GM21367 (cell line): ENCODE measurements at regions not wholly inside any gene's neighbourhood (a gene's known extent, or its start where the extent isn't known, plus 50 kb on each side); places are given as distances from the start of the nearest gene placed in this dataset.

ENCODE experiments used
- ATAC-seq: cut with Tn5 transposase; IDR thresholded peaks from one replicate; pipeline ENCODE4 v1.9.1; 2021; ENCODE audit not compliant: unreplicated experiment

DNA sequence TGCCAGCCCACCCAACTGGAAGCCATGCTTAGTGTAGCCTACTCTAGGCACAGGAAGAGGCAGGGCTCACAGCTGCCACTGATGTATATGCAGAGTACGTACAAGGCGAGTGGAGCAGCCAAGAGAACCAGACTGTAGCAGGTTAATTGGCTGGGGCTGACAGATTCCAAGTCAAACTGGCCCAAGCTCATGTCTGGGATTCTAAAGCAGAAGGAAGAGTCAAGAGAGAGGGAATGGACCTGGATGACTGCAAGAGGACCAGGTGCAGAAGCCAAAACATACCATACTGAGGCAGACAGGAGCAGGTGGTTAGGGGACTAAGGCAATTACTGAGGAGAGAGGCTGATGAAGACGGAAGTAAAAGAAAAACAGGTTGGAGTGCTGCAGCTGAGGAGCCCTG is 51.3 kb upstream of the LRRN2 start:
- no peak for ATAC-seq

GRCh38 chr1:204738506-204738905 is 53.0 kb upstream of the LRRN2 start:
- no peak for ATAC-seq

- ATAC-seq = no peak
These were observed 54.8 kb upstream of the LRRN2 start for GRCh38 chr1:204740354-204740753.

GRCh38 chr1:204741440-204741839 is 55.9 kb upstream of the LRRN2 start:
- ATAC-seq = no peak

DNA sequence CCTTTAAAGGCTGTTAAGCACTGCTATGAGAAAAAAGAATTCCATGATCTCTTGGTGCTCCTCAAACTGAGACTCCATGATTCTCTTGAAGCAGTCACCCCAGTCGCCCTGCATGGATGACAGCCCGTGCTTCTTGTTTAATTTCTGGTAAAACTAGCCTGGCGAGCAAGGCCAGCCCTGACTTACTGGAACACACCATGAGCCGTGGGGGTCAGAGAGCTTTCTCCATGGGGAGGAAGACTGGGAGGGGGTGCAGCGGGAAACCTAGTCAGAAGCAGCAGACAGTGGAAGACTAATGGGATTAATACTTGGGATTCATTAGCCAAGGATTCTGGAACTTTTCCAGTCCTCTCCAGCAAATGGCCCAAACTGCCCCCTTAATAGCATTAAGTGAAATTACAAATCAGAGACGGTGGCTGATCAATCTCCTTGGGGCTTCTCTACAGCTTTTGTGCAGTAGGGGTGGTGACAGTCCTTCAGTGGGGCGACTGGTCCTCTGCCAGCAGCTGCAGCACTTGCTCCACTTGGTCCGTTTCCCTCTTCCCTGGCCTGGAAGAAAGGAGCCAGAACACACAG is 57.2 kb upstream of the LRRN2 start:
- no peak for ATAC-seq

GRCh38 chr1:204744107-204744779 is 58.7 kb upstream of the LRRN2 start:
- ATAC-seq = no peak

DNA sequence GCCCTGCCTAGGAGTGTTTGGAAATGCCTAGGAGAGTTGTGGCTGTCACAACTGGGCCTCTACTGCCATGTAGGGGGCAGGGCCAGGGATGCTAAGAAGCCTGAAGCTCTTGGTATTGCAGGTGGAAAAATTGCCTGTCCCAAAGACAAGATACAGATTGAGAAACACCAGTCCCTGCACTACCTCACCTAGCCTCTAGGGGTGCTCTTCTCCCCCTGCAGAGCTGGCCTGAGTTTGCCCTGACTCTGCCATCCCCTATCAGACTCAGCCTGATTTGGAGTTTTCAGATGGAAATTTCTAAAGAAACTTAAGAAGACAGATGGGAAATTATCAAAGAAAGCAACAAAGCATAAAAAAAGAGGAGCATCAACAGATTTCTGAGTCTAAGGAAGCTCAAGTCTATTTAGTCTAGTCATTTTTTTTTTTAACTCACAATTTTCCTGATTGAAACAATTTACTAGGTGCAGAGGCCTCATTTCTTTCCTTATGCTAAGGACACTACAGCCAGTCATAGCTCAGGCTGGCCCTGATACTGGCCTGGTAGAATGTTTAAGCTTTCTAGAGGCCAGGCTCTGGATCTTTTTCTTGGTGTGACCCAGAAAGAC is 61.4 kb upstream of the LRRN2 start:
- no peak for ATAC-seq

DNA sequence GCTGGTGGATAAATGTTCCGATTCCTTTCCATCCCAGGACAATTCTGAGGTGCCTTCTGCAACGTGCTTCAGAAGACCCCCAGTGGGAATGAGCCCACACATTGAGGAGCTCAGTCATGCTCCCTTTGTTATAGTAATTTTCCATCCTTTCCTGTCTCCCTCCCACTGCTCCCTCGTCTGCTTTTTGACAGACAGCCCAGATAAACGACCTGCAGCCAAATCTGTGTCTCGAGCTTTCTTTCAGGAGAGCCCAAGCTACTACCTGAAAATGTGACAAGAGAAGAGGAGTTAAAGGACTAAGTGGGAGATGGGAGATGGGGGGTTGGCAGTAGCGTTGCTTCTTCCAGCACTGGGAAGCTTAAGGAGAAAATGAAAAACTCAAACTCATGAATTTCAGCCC is 65.9 kb upstream of the LRRN2 start:
- no peak for ATAC-seq

DNA sequence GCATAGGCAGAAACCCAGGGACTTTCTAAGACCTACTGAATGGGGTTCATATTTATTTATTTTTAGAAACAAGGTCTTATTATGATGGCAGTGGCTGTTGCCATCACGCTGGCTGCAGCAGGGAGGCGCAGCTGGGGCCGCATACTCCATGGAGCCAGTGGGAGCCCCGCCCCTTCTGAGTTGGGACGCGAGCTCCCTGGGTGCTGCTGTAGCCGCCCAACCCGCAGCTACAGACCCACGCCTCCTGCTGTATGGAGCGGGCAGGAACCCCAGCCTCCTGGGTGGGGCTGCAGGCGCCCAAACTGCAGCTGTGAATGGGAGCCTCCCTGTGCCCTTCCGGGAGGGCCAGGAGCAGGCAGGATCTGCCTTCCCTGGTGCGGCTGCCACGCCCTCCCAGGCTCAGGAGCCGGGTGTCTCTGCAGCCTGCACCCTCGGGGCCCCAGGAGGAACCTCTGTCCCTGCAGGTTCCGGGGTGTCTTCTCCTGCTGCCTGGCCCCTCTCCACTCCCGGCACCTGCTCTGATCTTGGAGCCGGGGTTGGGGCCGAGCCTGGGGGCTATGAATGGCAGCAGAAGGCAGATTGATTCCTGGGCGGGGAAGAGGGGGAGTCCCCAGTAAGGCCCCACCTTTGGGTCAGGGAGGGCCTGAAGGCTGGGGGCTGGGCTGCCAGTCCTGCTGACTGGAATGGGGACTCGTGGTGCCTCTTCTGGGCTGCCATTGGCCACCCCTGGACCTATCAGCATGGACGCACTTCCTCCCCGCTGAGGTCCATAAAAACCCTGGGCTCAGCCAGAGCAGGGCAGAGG is 66.5 kb upstream of the LRRN2 start:
- ATAC-seq = no peak

- no peak for ATAC-seq
These were observed 67.1 kb upstream of the LRRN2 start for GRCh38 chr1:204752688-204753040.

DNA sequence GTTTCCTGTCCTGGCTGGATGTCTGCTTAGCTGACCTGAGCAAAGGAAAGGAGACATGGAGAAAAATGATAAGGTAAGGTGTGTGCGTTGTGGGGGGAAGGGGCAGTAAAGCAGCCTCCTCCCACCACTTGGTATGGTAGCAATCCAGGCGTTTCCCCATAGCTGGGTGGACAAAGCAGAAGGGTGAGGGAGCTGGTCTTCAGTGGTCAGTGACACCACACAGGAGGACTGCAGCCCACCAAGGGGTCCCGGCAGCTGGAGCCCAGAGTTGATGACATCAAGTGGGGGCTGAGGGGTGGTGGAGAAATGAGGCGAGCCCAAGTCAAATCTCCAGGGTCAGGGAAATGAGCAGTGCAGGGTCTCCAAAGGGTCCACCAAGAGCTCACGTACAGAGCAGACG is 69.3 kb upstream of the LRRN2 start:
- ATAC-seq = no peak

GRCh38 chr1:204756349-204756748 is 70.8 kb upstream of the LRRN2 start:
- ATAC-seq = no peak

- ATAC-seq = no peak
These were observed 71.3 kb upstream of the LRRN2 start for GRCh38 chr1:204756811-204757210.

DNA sequence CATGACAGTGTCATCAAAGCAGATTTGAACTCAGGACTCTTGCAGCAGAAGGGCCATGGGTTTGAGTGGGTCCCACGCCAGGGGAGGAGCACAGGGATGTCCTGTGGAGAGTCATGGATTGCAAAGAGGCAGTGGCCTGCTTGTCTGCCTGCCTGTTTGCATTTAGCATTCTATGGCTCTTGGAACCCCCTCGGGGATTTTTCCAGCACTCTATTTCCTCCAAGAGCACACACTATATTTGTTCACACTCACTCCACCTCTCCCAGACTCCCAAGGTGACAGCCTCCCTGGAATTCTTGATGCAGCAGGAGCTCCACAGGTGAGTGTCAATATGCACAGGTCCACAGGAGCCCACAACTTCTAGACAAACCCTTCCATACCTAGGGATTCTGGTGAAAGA is 73.1 kb upstream of the LRRN2 start:
- no peak for ATAC-seq

- ATAC-seq = no peak
These were observed 74.8 kb upstream of the LRRN2 start for GRCh38 chr1:204760350-204760749.

- ATAC-seq = no peak
These were observed 75.2 kb upstream of the LRRN2 start for GRCh38 chr1:204760757-204761156.

- ATAC-seq = no peak
These were observed 78.4 kb upstream of the LRRN2 start for GRCh38 chr1:204763773-204764427.

DNA sequence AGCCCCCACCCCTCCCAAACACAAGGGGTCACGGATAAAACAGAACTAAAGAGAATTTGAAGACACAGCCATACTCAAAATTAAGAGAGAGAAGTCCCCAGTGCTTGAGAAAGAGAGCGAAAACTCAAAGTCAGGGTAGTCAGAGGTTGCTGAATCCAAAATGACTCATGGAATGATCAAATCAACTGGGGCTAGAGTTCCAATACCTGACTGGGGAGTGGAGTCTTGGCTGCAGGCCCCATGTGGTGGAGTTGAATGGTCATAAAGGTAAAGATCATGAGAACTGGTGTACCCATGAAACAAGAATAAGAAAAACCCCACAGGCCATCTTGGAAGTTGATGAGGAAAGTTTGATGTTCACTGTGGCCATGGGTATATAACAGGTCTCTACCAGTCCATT is 84.5 kb upstream of the LRRN2 start:
- no peak for ATAC-seq

- ATAC-seq = no peak
These were observed 85.8 kb upstream of the LRRN2 start for GRCh38 chr1:204771358-204771757.

DNA sequence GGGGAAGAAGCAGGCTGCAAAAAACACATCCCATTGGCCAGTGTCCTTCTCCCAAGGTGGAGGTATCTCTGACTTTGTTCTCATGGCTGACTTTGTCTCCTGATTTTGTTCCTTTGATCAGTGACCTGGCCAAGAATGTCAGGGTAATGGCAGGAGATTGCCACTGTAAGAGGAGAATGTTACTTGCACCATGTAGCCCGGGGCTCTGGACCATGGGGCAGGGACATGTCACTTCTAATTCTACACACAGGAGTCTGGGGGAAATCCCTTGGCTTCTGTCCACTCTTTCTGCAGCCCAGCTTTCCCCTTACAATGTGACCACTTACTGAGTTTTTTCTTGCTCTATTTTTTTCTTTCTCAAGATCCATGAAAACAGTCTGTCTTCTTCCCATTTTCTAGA is 87.7 kb upstream of the LRRN2 start:
- no peak for ATAC-seq

DNA sequence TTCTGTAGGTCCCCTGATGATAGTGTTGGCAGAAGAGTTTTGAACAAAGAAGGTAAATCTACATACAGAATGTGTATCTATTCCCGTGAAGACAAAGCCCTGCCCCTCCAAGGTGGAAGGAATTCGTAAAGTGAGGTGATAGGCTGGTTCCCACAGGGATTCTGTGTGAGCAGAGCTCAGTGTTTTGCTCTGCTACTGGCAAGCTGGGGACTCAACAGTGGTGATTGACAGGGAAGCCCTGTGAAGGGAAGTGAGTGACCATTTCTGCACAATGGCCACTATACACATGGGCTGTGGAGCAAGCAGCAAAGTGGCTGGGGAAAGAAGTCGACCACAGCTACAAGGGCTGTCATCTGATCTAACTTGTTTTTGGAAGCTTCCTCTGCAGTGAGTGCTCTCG is 90.0 kb upstream of the LRRN2 start:
- no peak for ATAC-seq

- no peak for ATAC-seq
These were observed 92.1 kb upstream of the LRRN2 start for GRCh38 chr1:204777591-204777990.
